Adrenal gland (tissue), 5 donors: ENCODE measurements at regions not wholly inside any gene's neighbourhood (a gene's known extent, or its start where the extent isn't known, plus 50 kb on each side); places are given as distances from the start of the nearest gene placed in this dataset.

Experiments used
- CTCF ChIP-seq, 6 experiments: fragments of 450-650 bp in 4 of 6; fragments of 200-600 bp in 2 of 6; sonication (generic) in 1 of 6; IDR thresholded peaks; 1 replicate in 5 of 6; 2 replicates in 1 of 6; pipeline versions ENCODE4 v1.5.1 to v1.8.0; 2016 to 2021; ENCODE audit warnings: antibody characterized with exemption in 6 of 6, mild to moderate bottlenecking in 2 of 6, moderate library complexity in 1 of 6
- POLR2A ChIP-seq, 2 donors: fragments of 450-650 bp; IDR thresholded peaks; one replicate each; pipeline ENCODE4 v1.6.1; 2017; ENCODE audit warnings: antibody characterized with exemption in 2 of 2, mild to moderate bottlenecking in 2 of 2, moderate library complexity in 1 of 2
- donor health status: DM: no; HTN: no; CAD: no.

GRCh38 chr1:118698911-118699310 lies 289.2 kb downstream of the TBX15 start:
- no peak for TF ChIP-seq POLR2A (IDR thresholded peaks at IDR 0.05)
- TF ChIP-seq CTCF (IDR thresholded peaks at IDR 0.05): no peak
